GM21619 (cell line): ENCODE measurements at regions not wholly inside any gene's neighbourhood (a gene's known extent, or its start where the extent isn't known, plus 50 kb on each side); places are given as distances from the start of the nearest gene placed in this dataset.
A peak's percentile ranks its signal among the peaks of the same experiment; 100 is the strongest.
"Not testable (repeated sequence)": the region's sequence is repeated elsewhere in the genome, so short reads cannot be mapped to it uniquely, and the experiment has no call there.

Experiments
- ATAC-seq: cut with Tn5 transposase; IDR thresholded peaks from one replicate; pipeline ENCODE4 v1.9.1; 2021; ENCODE audit not compliant: unreplicated experiment

DNA sequence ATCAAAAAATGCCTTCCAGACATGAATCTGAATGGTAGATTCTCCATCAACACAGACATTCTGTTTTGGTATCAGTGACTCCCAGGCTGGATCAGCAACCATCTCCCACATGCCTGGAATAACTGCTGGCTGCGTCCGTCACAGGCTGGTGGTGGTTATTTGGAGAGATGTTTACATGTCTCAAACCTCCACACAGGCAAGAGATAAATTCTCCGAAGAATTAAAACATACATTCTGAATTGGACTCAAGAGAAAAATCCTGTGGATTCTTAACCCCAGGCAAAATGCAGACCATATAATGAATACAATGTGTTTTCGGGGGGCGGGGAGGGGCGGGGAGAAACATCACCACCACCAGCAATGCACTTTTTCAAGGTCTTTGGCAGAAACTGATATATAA is 108.2 kb downstream of the THBS2 start:
- ATAC-seq = no peak

GRCh38 chr6:169144356-169144755 is 109.3 kb downstream of the THBS2 start:
- no peak for ATAC-seq

DNA sequence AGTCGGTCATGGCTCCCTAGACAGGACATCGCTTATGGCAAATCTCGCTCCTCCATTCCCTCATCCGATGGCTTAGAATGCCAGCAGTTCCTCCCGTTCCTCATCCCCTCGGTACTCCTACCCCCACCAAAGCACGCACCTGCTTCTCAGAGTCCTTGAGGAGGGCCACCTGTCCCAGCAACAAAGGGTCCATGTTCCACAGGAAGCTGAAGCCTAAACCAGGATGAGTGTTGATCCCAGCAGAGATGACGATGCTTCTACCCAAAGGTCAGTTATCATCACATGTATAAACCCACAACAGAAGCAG is 111.2 kb downstream of the THBS2 start:
- ATAC-seq = no peak

DNA sequence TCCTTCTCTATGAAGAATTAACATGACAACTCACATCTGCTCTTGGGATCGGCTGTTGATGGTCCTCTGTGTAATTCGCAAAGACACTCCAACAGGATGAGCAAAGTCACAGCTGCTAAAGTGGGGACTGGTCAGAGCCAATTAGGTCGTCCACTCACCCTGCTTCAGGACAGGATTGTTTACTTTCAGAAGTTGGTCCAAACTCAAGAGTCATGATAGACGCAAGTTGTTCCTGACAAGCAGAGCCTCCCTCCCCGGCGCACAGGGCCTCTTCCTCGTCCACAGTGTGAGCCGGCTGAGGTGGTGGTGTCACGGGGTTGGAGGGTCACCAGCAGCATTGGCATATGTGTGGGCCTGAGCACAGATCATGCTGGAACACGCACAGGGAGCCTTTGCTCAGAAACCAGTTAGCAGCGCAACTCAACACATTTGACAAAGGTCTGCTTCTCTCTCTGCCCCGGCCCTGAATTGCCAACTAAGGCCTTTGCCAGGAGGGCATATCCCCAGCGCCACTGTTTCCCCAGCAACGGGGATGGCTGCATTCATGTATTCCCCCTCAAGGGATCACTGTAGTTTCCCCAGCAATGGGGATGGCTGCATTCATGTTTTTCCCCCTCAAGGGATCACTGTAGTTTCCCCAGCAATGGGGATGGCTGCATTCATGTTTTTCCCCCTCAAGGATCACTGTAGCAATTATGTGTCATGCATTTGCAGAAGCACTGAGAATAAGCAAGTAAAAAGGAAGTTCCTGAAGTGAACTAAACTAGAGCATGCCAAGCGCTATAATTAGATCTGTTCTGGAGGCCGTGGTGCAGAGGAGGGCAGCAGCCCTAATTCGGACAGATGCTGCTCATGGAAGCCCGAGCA is 111.7 kb downstream of the THBS2 start:
- no peak for ATAC-seq

GRCh38 chr6:169140986-169141495 is 112.6 kb downstream of the THBS2 start:
- ATAC-seq = no peak

DNA sequence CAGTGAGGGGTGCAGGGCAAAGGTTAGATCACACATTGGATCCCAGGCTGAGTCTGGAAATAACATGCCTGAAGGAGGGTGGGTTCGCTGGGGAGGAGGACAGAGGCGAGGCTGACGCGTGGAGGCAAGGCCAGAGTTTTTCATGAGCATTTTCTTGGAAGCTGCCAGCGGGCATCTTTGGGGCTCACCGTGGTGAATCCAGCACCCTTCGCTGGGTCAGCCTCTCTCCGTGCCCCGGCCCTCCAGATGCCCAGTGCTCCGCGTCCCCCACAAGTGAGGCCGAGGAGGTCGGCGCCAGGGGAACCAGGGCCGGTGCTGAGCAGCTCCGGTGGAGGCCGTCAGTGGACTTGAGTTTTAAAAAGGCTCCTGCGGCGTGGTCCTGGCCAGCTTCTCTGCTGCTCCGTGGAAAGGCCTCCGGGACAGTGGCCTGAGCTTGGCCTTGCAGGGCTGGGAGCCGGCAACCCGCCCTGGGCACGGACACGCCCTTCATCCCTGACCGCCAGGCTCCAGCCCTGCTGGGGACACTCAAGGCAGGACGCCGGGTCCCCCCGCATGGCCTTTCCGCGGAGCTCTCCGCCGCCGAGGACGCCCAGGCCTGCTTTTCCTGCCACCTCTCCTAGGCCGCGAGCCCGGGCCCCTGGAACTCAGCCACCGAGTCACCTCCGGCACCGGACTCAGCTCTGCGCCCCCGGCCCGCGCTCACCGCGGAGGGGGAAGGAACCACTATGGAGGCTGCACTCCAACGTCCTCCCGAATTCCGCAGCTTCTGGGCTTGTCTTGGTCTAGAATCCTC is 114.3 kb downstream of the THBS2 start:
- ATAC-seq = no peak

DNA sequence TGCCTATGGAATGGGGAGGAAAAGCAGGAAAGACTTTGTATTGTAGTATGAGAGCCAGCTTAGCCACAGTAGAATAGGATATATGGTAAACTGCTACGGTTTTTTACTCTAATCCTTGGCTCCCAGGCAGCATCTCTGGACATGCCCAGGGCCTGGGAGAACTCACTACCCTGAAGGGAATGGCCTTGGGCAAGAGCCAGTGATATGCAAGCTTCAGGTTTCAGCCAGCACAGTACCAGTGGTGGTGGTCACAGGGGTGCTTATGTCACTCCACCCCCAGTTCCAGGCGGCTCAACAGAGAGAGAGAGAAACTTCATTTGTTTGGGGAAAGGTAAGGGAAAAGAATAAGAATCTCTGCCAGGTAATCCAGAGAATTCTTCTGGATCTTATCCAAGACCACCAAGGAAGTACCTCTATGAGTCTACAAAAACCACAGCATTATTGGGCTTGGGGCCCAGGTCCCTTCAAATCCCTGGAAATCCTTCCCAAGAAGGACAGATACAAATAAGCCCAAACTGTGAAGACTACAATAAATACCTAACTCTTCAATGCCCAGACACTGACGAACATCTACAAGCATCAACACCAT is 121.2 kb downstream of the THBS2 start:
- no peak for ATAC-seq

DNA sequence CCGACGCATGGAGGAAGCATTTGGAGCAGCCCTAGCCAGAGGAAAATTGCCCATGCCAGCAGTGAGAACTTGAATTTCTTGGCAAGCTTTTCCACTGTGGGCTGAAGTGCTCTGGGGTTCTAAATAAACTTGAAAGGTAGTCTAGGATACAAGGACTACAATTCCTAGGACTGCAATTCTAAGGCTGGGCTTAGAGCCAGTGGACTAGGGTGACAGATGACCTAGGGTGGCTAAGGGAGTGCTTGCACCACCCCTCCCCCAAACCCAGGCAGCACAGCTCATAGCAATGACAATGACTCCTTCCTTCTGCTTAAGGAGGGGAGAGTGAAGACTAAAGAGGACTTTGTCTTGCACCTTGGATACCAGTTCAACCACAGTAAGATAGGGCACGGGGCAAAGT is 122.3 kb downstream of the THBS2 start:
- ATAC-seq = no peak

DNA sequence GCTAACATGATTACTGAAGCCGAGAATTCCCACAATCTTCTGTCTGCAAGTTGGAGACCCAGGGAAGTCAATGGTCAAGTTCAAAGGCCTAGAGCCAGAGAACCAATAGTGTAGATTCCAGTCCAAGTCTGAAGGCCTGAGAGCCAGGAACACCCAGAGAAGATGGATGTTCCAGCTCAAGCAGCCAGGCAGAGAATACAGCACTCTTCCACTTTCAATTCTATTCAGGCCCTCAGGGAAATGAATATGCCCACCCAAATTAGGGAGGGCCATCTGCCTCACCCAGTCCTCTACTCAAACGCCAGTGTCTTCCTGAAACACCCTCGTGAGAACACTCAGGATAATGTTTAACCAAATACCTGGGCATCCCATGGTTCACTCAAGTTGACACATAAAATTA is 123.5 kb downstream of the THBS2 start:
- no peak for ATAC-seq

DNA sequence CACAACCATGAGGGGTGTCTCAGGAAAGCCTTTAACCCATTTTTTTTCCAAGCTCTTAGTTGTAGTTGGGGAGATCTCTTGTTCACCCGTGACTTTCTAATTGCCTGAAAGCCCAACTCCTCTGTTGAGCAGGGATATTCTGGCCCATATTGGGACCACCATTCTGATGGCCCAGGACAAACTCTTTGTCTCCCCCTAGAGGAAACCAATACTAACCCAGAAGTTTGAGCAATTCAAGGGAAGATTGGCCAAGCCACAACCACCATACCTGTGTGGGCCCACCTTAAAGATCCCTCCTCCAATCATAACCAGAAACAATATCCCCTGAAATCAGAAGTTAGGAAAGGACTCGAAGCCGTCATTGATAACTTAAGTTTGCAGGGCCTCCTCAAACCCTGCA is 132.6 kb downstream of the THBS2 start:
- ATAC-seq = no peak

- no peak for ATAC-seq
Observed at GRCh38 chr6:169119669-169120068, 134.0 kb downstream of the THBS2 start.

DNA sequence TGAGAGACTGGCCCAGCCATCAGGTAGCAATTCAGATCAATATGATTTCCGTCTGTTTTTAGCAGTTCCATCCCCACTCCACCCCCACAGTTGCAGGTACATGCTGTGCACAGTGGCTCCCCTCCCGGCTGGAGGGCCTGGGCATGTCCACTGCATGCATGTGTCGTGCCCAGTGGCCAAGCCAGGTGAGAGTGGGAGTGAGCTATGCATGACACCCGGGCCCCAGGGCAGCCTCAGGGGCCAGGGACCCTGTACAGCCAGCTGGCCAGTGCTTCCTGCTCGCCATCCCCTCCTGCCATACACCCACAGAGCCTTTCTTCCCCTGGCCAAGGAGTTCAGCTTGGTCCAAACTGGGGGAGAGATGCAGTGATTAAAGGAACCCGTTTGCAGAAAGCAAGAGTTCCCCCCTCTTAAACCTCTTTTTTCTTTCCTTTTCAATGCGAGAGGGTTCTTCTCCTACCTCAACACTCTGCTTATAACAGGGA is 135.3 kb downstream of the THBS2 start:
- ATAC-seq = no peak

DNA sequence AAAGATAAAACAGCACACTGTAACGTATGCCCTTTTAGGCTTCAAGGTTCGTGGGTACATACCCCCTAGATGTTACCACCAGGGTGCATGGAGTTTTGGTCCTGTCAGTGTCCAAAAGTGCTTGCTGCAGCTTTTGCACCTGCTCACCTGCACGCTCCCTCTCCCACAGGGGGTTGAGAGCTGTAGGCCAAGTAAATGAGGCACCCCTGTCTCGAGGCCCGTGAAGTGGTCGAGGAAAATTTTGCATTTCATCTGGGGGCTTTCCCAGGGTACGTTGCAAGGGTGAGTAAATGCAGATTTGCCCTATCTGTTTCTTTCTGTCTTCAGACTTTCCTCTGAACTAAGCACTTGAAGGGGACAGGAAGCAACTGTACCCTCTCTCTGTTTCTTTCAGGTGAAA is 136.0 kb downstream of the THBS2 start:
- ATAC-seq = no peak

- ATAC-seq = peak; percentile 41
Observed at GRCh38 chr6:169115632-169116031, 138.0 kb downstream of the THBS2 start.

DNA sequence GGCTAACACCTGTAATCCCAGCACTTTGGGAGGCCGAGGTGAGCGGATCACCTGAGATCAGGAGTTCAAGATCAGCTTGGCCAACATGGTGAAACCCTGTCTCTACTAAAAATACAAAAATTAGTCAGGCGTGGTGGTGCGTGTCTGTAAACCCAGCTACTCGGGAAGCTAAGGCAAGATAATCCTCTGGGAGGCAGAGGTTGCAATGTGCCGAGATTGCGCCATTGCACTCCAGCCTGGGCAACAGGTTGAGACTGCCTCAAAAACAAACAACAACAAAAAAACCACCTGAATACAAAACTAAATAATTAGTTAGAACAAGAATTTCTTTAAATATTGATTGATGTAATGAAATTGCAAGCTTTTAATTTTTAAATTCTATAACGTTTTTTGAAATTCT is 139.0 kb downstream of the THBS2 start:
- not testable (repeated sequence) for ATAC-seq

DNA sequence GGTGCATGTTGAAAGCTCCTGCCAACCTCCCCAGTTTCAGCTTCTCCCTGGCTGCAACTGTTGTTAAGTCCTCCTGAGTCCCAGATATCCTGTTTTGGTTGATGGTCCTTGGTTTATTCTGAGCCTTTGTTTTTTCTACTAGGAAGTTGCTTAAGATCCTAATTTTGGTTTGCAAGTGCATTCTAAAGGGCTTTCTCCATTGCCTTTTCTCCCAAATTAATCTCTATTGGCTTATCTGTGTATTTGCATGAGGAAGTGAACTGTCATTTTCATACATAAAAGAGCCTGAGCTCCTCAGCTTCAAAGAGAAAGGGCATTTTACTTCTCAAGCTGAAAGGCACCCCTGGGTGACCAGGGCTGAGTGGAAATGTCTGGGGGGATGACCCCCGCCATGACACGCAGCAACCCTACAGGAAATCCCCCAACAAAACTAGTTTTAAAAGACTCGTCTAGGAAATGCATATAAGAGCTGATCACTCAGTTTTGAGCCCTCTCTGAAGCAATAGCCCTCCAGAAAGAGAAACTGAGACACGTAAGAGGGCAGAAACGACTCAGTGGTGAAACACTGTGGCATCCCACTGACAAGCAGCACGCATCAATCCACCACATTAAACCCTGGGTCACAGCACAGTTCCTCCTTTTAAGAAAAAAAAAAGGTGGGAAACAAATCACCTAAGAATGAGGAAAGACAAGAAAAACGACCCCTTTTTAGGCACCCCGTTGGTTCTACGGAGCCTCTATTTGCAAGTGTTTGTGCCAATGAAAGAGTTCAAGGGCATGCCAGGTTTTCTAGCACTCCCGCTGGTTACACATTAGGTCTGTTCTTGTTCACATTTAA is 140.9 kb downstream of the THBS2 start:
- ATAC-seq = peak; percentile 66

DNA sequence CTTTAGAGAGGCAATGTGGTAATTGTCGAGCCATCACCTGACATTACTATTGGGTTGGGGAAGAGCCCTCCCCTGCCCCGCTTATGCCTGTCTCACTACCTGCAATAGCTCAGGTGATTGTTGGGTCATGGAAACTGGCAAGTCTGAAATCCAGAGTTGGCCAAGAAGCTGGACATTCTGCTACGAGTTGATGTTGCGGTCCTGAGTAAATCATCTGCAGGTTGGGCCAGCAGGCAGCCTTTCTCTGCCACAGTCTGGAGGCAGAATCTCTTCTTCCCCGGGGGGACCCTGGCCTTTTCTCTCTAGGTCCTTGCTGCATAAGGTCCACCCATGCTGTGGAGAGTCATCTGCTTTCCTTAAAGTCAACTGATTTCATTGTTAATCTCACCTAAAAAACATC is 142.4 kb downstream of the THBS2 start:
- no peak for ATAC-seq

DNA sequence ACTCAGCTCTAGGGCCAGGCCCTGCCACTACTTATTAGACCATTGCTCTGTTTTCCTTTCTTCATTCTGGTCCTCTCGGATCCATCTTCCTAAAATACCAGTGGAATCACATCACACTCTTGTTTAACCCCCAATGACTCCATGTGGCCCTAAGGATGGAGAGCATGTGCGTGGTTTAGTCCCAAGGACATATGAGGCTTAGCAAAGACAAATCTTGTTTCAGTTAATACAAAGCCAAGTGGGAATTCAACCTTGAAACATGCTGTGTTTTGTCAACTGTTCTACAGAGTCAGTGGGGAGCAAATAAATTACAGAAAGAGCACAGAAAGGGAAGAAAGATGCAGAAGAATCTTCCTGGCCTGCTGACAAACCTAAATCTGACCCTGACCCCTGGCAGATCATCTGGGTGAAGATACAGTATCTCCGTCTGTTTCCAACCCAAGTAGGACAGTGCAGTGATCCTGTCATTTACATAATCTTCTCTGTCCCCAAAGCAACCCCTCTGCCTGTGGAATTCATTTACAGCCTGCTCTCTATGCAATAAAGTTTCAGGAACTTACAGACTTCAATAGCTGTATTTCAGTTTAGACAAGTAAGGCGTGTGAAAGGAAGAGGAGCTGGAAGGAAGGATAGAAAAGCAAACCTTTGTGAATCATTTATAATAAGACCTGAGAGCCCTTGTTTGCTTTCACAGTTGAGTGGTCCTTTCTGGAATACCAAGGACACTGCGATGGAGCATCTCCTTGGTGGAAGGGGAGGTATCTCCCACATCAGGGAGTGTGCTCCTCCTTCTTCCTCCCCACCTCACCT is 144.0 kb downstream of the THBS2 start:
- ATAC-seq = no peak

DNA sequence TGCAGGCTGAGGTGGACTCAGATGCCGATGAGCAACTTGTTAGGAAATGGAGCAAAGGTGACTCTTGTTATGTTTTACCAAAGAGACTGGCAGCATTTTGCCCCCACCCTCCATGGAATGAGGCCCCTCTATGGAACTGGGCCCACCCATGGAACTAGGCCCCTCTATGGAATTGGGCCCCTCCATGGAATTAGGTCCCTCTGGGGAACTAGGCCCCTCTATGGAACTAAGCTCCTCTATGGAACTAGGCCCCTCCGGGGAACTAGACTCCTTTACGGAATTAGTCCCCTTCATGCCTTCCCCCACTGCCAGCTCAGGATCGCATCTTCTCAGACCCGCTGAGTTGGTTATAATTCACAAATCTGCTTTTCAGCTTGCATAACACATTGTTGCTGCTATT is 144.9 kb downstream of the THBS2 start:
- no peak for ATAC-seq

GRCh38 chr6:169106176-169106575 is 147.5 kb downstream of the THBS2 start:
- no peak for ATAC-seq
